Lower leg skin (tissue), 3 donors: ENCODE measurements at regions not wholly inside any gene's neighbourhood (a gene's known extent, or its start where the extent isn't known, plus 50 kb on each side); places are given as distances from the start of the nearest gene placed in this dataset.

Experiments
- POLR2A ChIP-seq, 2 donors: fragments of 450-650 bp; IDR thresholded peaks; one replicate each; pipeline ENCODE4 v1.6.1; 2016 to 2017; ENCODE audit warnings: antibody characterized with exemption in 2 of 2, mild to moderate bottlenecking in 1 of 2, moderate library complexity in 1 of 2
- TF ChIP-seq, protein P1 (sequence below), 3 donors: fragments of 450-650 bp; IDR thresholded peaks; one replicate each; pipeline ENCODE4 v1.5.1; 2016; ENCODE audit warnings: antibody characterized with exemption in 3 of 3, mild to moderate bottlenecking in 3 of 3, moderate library complexity in 2 of 3

DNA sequence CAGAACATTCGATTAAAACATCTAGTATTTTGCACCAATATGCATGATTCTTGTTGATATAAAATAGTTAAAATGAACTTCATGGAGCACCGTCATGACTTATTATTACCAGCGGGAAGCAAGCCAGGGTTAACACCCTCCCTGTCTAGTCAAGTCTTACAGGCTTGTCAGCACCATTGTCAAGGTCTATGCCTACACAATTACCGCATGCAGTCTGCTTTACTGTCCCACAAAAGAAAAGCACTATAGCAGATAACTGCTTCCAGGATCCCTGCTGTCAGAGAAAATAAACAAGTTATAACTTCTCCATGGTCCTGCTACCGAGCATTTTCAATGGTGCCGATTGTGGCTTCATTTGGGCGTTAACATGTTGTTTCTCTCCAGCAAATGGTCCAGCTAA is 968.0 kb upstream of the FAM98A start:
- TF ChIP-seq POLR2A (IDR thresholded peaks at IDR 0.05) = no peak
- TF ChIP-seq, protein P1, sequence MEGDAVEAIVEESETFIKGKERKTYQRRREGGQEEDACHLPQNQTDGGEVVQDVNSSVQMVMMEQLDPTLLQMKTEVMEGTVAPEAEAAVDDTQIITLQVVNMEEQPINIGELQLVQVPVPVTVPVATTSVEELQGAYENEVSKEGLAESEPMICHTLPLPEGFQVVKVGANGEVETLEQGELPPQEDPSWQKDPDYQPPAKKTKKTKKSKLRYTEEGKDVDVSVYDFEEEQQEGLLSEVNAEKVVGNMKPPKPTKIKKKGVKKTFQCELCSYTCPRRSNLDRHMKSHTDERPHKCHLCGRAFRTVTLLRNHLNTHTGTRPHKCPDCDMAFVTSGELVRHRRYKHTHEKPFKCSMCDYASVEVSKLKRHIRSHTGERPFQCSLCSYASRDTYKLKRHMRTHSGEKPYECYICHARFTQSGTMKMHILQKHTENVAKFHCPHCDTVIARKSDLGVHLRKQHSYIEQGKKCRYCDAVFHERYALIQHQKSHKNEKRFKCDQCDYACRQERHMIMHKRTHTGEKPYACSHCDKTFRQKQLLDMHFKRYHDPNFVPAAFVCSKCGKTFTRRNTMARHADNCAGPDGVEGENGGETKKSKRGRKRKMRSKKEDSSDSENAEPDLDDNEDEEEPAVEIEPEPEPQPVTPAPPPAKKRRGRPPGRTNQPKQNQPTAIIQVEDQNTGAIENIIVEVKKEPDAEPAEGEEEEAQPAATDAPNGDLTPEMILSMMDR (IDR thresholded peaks at IDR 0.05) = no peak
